B cell (primary cell): ENCODE measurements at regions not wholly inside any gene's neighbourhood (a gene's known extent, or its start where the extent isn't known, plus 50 kb on each side); places are given as distances from the start of the nearest gene placed in this dataset.

Source experiments
- ATAC-seq: fragments of 200-7000 bp; cut with Tn5 transposase; one replicate; pipeline ENCODE4 v1.10.0; 2021; ENCODE audit warnings: low read depth, mild to moderate bottlenecking, moderate number of reproducible peaks, moderate library complexity
- CTCF ChIA-PET: fragments of 350-600 bp; sonication (Branson Sonifier 250); formaldehyde crosslinking; loops from one replicate; lab custom pipeline; 2021; ENCODE audit warnings: antibody characterized with exemption, inconsistent platforms; lab: Charles Lee
- POLR2A ChIA-PET: fragments of 350-600 bp; sonication (Branson Sonifier 250); formaldehyde crosslinking; loops from one replicate; lab custom pipeline; 2021; ENCODE audit warnings: antibody characterized with exemption; lab: Charles Lee
- DNase-seq: peaks from one replicate; pipeline ENCODE4 v3.0.0; 2013
- H2AFZ ChIP-seq: 2 replicates; pipeline ENCODE4 v1.6.1; 2012; ENCODE audit warnings: mild to moderate bottlenecking, low read depth, low read length; ENCODE audit not compliant: insufficient read depth, poor library complexity, severe bottlenecking
- H3K27ac ChIP-seq, 2 donors: 1 replicate in 1 of 2; 2 replicates in 1 of 2; pipeline ENCODE4 v1.5.1; 2012 to 2013; ENCODE audit warnings: low read length in 2 of 2, mild to moderate bottlenecking in 2 of 2, moderate library complexity in 1 of 2
- H3K27me3 ChIP-seq, 4 experiments: fragments of 200-600 bp in 1 of 4; sonication (generic) in 1 of 4; replicated peaks in 1 of 4; 1 replicate in 2 of 4; 2 replicates in 2 of 4; pipeline versions ENCODE4 v1.6.1 to v1.7.0; 2013 to 2016; ENCODE audit warnings: low read length in 3 of 4, mild to moderate bottlenecking in 2 of 4, mixed read lengths in 1 of 4, moderate library complexity in 1 of 4; ENCODE audit not compliant: insufficient read depth in 4 of 4, control insufficient read depth in 3 of 4; ENCODE audit errors: control extremely low read depth in 1 of 4
- H3K36me3 ChIP-seq, 2 experiments: replicated peaks in 1 of 2; 1 replicate in 1 of 2; 2 replicates in 1 of 2; pipeline versions ENCODE4 v1.6.1 to v1.7.1; 2013; ENCODE audit warnings: low read length in 1 of 2; ENCODE audit not compliant: insufficient read depth in 2 of 2, control insufficient read depth in 1 of 2; ENCODE audit errors: control extremely low read depth in 1 of 2, extremely low read depth in 1 of 2
- H3K4me1 ChIP-seq, 2 donors: fragments of 200-600 bp in 1 of 2; sonication (generic) in 1 of 2; 1 replicate in 1 of 2; 2 replicates in 1 of 2; pipeline versions ENCODE4 v1.5.1 to v1.6.1; 2013 to 2017; ENCODE audit warnings: low read length in 2 of 2; ENCODE audit not compliant: control insufficient read depth in 2 of 2, insufficient read depth in 2 of 2
- H3K4me2 ChIP-seq: replicated peaks from 2 replicates; pipeline ENCODE3; 2012; ENCODE audit warnings: mild to moderate bottlenecking, low read depth, low read length; ENCODE audit not compliant: poor library complexity, severe bottlenecking
- H3K4me3 ChIP-seq, 5 experiments: fragments of 200-600 bp in 1 of 5; sonication (generic) in 1 of 5; 1 replicate in 3 of 5; 2 replicates in 2 of 5; pipeline versions ENCODE4 v1.5.1 to v1.7.0; 2011 to 2016; ENCODE audit warnings: low read length in 4 of 5, mild to moderate bottlenecking in 4 of 5, low read depth in 2 of 5, control low read depth in 1 of 5, moderate library complexity in 1 of 5; ENCODE audit not compliant: insufficient read depth in 1 of 5; ENCODE audit errors: control extremely low read depth in 1 of 5, extremely low read depth in 1 of 5
- H3K79me2 ChIP-seq: fragments of 200-600 bp; sonication (generic); one replicate; pipeline ENCODE4 v1.6.0; 2016; ENCODE audit warnings: low read length; ENCODE audit not compliant: control insufficient read depth, insufficient read depth
- H3K9ac ChIP-seq: fragments of 200-600 bp; sonication (generic); 2 replicates; pipeline ENCODE4 v1.6.1; 2017; ENCODE audit warnings: mild to moderate bottlenecking, low read length, moderate library complexity
- H3K9me3 ChIP-seq, 3 donors: one replicate each; pipeline versions ENCODE4 v1.6.1 to v1.7.1; 2013; ENCODE audit warnings: low read length in 2 of 3; ENCODE audit not compliant: control insufficient read depth in 2 of 3, insufficient read depth in 1 of 3; ENCODE audit errors: control extremely low read depth in 1 of 3
- H4K20me1 ChIP-seq: 2 replicates; pipeline ENCODE4 v1.6.0; 2012; ENCODE audit warnings: mild to moderate bottlenecking, low read length; ENCODE audit not compliant: insufficient read depth, control insufficient read depth, poor library complexity, severe bottlenecking
- H3K27ac Mint-ChIP-seq: one replicate; pipeline ENCODE4 v1.8.0; 2021; ENCODE audit warnings: mixed read lengths
- H3K27me3 Mint-ChIP-seq: one replicate; pipeline ENCODE4 v1.8.0; 2021; ENCODE audit warnings: mixed read lengths
- H3K4me1 Mint-ChIP-seq: one replicate; pipeline ENCODE4 v1.8.0; 2021; ENCODE audit warnings: mixed read lengths
- H3K4me3 Mint-ChIP-seq: one replicate; pipeline ENCODE4 v1.8.0; 2021; ENCODE audit warnings: mixed read lengths
- H3K9me3 Mint-ChIP-seq: one replicate; pipeline ENCODE4 v1.8.0; 2022; ENCODE audit warnings: mixed read lengths; ENCODE audit not compliant: insufficient read depth
- CTCF ChIP-seq: fragments of 200-600 bp; IDR thresholded peaks from one replicate; pipeline ENCODE4 v1.8.0; 2022; ENCODE audit warnings: antibody characterized with exemption, mild to moderate bottlenecking
- EZH2 ChIP-seq: IDR thresholded peaks from 2 replicates; pipeline ENCODE4 v1.6.1; 2012; ENCODE audit warnings: borderline replicate concordance, low read depth, mild to moderate bottlenecking, moderate library complexity, low read length; ENCODE audit not compliant: insufficient read depth, poor library complexity, severe bottlenecking
- WGBS: methylation state at CpG from one replicate; pipeline ENCODE4 v1.1.5; 2013; ENCODE audit warnings: missing lambda C conversion rate; ENCODE audit not compliant: insufficient coverage; 5-methylcytosine and 5-hydroxymethylcytosine counted together
- intact Hi-C: fragments of 100-400 bp; cut with micrococcal nuclease; formaldehyde crosslinking; loops from one replicate; pipeline ENCODE4 v1.10.0; 2022

GRCh38 chr2:61688369-61689334 is 150.5 kb upstream of the XPO1 start:
- H3K4me1 Mint-ChIP-seq: peaks cover 1% of the 10 kb centered on the region
- no peaks in the 10 kb centered on the region for H3K36me3 ChIP-seq
- ATAC-seq: no peak
- H3K4me1 ChIP-seq: no peaks in the 10 kb centered on the region
- H3K27me3 ChIP-seq: no peaks in the 10 kb centered on the region
- no peak overlapping the region for H2AFZ ChIP-seq
- peaks cover 0 to 3% (median 0%) of the 10 kb centered on the region in 3 donors for H3K9me3 ChIP-seq
- H3K27ac ChIP-seq: no peak overlapping the region
- DNase-seq: no peak
- H3K4me3 Mint-ChIP-seq: no peak overlapping the region
- H3K27ac Mint-ChIP-seq: no peak overlapping the region
- H3K9me3 Mint-ChIP-seq: no peaks in the 10 kb centered on the region
- H4K20me1 ChIP-seq: no peaks in the 10 kb centered on the region
- no peak overlapping the region for H3K4me3 ChIP-seq
- ChIA-PET CTCF (interaction anchor here (0.6 kb wide), 1 partner anchor 182 kb away, joined by 3 read pairs; no protein-coding TSS in a partner anchor), POLR2A (no interaction called here)
- H3K9ac ChIP-seq: no peak overlapping the region
- WGBS: 93% methylated on average over 6 of the region's 17 CpGs
- TF ChIP-seq CTCF (no peak), EZH2 (no peak)
- intact Hi-C loops: no loop called here
- H3K27me3 Mint-ChIP-seq: no peaks in the 10 kb centered on the region
- no peaks in the 10 kb centered on the region for H3K79me2 ChIP-seq
- no peak overlapping the region for H3K4me2 ChIP-seq

DNA sequence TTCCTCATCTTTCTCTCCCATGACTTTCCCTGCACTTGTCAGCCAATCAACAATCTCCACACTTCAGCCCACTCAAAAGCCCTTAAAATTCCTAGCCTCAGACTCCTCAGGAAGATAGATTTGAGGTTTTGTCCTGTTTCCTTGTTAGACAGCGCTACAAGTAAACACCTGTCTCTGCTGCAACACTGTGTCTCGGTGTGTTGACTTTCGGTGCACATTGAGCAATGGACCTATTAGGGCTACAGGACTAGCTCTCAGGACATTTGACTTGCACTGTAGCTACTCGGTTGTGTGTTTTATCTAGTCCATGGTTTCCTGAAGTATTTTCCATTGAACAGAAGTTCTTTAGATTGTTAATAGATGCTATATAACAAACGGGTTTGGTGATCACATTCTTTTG is 140.9 kb upstream of the XPO1 start:
- Histone ChIP-seq H3K36me3 (no peaks in the 10 kb centered on the region), H3K9ac (no peak overlapping the region), H3K9me3 (peaks cover 0 to 22% (median 17%) of the 10 kb centered on the region in 3 donors), H4K20me1 (no peaks in the 10 kb centered on the region), H3K4me2 (no peak overlapping the region), H3K4me3 (no peak overlapping the region), H2AFZ (no peak overlapping the region), H3K27ac (no peak overlapping the region), H3K4me1 (no peaks in the 10 kb centered on the region), H3K27me3 (no peaks in the 10 kb centered on the region), H3K79me2 (no peaks in the 10 kb centered on the region)
- Mint-ChIP-seq H3K27ac (no peak overlapping the region), H3K4me3 (no peak overlapping the region), H3K9me3 (peaks cover 12% of the 10 kb centered on the region), H3K4me1 (no peaks in the 10 kb centered on the region), H3K27me3 (peaks cover 18% of the 10 kb centered on the region)
- intact Hi-C loops: no loop called here
- TF ChIP-seq CTCF: no peak
- no peak for TF ChIP-seq EZH2
- no peak for ATAC-seq
- WGBS: 92% methylated on average over 3 of the region's 5 CpGs
- DNase-seq: no peak
- POLR2A ChIA-PET: no interaction called here
- CTCF ChIA-PET: interaction anchor here (0.6 to 1.1 kb wide), 2 partner anchors 20 to 52 kb away, joined by 3 read pairs; no protein-coding TSS in a partner anchor
